ENCODE measurements at regions not wholly inside any gene's neighbourhood (a gene's known extent, or its start where the extent isn't known, plus 50 kb on each side); places are given as distances from the start of the nearest gene placed in this dataset.
"Not testable (repeated sequence)": the region's sequence is repeated elsewhere in the genome, so short reads cannot be mapped to it uniquely, and the experiment has no call there.

GRCh38 chr16:85240982-85241924 is 129.0 kb upstream of the CIBAR2 start:
- DNase-seq = no peak

DNA sequence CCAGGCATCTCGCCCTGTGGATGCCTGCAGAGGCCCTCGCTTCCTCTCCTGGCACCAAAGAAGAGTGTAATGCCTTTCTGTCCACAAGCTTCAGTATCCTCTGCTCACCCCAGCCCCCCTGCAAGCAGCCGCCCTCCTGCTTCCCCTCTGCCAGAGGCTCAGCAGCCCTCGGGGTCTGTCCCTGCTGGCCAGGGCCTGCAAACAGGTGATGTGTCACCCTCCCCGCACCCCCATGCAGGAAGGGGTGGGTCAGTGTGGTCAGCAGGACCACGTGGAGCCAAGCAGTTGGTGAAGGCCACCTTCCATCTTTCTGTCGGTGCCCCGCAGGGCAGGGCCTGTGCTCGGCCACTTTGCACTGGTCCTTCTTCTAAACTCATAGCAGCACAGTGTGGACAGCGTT is 129.9 kb upstream of the CIBAR2 start:
- no peak for DNase-seq

DNA sequence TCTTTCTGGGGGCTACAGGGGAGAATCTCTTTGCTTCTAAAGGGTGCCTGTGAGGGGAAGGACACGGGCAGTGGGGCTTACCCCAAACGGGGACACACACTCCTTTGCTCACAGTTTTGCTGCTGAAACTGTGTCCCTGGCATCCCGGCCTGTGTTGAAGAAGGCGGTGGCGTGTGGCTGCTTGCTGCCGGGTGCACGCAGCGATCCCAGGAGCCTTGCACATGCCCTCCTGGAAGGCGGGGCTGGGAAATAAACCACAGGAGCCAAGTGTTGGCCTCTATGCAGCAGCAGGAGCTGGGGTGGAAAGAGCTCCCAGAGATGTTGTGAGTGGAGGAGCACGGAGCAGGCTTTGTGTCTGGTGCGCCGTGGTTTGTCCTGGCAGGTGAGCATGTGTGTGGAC is 131.0 kb upstream of the CIBAR2 start:
- no peak for DNase-seq

- DNase-seq = not testable (repeated sequence)
Measured at GRCh38 chr16:85244452-85244851, 132.2 kb upstream of the CIBAR2 start.

DNA sequence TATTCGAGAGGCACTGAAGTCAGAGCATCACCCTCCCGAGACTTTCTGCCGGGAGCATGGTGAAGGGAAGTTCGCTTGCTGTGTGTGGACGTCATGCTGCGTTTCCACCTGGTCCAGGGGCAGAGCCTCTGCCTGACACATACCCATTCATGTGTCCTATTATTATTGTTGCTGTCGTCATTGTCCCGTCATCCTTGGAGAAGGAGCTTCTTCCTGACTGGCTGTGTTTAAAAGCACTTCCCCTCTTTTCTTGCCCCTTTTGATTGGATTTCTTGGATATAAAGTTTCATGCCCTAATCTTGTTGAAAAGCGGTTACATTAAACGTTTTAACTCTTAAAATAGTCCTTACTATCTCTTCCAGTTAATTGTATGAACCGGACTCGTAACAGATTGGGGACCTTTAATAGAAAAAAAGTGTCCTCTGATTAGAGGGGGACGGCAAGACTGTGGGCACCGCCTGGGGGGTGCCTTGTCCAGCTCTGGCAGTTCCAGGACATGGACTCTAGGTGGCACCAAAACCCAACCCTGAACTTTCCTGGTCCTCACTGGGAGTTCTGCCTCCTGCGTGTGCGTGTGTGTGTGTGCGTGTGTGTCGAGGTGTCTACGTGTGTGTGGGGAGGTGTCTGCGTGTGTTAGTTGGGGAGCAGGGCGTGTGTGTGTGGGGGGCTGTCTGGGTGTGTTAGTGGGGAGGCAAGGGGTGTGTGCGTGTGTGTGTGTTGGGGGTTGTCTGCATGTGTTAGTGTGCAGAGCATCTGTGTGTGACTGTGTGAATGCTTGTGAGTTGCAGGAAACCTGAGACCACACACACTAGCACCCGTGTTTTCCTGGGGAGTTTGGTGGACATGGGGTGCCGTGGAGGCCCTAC is 133.3 kb upstream of the CIBAR2 start:
- peak; percentile 28 to 50 for DNase-seq

- no peak for DNase-seq
Measured at GRCh38 chr16:85246473-85246872, 134.2 kb upstream of the CIBAR2 start.

GRCh38 chr16:85246973-85247372 is 134.7 kb upstream of the CIBAR2 start:
- no peak for DNase-seq

DNA sequence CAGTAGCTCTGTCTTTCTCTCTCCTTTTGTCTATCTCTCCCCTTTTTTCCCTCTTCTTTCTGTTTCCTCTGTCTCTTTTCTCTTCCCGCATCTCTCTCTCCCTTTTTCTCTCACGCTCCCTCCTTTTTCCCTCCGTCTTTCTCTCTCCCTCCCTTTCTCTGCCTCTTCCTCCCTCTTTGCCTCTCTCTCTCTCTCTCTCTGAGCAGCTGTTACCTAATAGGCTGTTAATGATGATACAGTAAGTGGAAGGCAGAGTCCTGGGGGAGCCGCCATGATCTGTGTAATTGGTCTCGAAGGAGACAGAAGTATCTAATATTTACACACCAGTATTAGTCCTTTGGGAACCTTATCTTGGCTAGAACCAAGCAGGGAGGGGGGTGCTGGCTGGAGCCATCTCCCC is 136.1 kb upstream of the CIBAR2 start:
- DNase-seq = no peak

DNA sequence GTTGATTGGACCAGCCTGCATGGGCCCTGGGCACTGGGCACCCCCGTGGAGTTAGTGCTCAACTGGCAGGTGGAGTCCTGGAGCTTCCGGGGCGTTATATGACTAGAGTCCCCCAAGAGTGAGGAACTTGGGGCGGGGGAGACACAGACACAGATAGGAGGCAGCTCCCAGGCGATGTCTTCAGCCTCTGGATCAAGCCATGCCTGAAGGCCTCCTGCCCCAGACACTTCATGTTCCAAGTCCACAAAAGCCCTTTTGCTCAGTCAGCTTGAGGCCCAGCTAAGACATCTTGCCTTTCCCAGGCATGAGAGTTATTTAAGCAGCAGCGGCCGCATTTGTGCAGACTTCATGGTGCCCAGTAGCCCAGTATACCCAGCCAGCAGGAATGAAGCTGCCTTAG is 136.6 kb upstream of the CIBAR2 start:
- DNase-seq = no peak

- DNase-seq = no peak
Measured at GRCh38 chr16:85249418-85250146, 137.3 kb upstream of the CIBAR2 start.

DNA sequence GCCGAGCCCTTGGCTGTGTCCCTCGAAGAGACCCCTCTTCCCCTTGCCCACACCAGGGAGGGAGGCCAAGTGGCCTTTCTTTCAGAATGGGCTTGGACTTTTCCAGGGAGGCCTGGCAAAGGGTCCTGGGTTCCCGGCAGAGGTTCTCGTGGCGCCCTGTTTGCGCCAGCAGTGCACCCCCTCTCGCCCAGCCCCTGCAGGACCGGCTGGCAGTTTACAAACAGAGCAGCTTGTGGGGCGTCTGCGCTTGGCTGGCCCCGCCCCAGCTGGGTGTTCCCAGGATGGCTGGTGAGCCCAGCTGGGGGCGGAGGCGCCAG is 137.8 kb upstream of the CIBAR2 start:
- no peak for DNase-seq

- DNase-seq = no peak
Measured at GRCh38 chr16:85250609-85251223, 138.4 kb upstream of the CIBAR2 start.

DNA sequence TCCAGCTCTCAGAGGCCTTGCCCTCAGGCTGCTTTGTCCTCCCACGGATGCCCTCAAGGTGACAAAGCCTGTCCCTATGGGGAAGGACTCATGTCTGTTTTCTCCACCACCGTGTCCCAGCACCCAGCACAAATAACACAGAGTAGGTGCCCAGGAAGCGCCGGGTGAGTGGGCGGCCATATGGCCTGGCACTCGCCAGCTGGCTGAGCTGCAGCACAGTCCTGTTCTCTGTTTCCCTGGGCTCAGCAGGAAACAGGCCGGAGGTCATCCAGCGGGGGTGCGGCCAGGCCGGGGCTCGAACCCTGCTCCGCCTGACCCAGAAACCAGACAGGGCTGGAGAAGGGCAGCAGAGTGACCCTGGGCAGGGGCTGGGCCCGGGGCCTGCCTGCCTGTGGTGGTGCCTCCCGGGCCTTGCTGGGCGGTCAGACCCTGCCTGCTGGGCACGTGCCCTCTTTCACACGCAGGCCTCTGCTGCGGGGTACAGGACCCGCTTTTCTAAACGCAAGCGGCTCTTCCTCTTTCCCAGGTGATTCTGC is 139.0 kb upstream of the CIBAR2 start:
- DNase-seq = no peak

DNA sequence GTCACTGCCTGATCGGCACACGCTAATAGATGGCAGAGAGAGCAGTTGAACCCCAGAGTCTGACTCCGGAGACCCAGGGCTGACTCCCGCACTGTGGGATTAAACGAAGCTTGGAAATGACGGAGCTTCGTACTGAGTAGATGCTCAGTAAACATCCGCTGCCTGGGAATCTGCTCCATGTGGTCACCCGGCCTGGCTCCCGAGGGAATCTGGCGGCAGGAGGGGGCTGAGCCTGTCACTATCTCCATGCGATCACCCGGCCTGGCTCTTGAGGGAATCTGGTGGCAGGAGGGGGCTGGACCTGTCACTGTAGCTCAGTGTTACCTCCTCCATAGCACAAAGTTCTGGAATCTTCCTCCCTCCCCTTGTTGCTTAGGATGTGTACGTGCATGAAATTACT is 139.7 kb upstream of the CIBAR2 start:
- DNase-seq = no peak

GRCh38 chr16:85252461-85252860 is 140.2 kb upstream of the CIBAR2 start:
- no peak for DNase-seq

GRCh38 chr16:85253084-85253941 is 141.0 kb upstream of the CIBAR2 start:
- peak; percentile 49 to 59 for DNase-seq

GRCh38 chr16:85254051-85254450 is 141.8 kb upstream of the CIBAR2 start:
- DNase-seq = no peak

DNA sequence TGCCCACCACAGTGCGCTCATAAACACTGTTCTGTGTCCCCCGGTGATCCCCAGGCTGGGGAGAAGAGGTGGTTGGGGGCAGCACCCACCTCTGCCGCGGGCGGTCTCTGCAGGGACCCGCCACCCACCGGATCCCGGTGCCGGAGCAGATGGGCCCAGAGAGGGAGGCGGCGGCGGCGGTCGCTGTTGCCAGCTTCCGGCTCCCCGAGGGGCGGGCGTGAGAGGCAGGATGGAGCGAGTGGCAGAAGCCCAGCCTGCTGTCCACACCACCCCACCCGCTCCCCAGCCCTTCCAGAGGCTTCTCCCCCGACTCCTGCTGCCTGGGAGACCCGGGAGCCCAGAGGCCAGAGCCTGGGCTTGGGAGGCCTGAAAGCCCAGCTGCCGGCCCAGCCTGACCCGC is 142.6 kb upstream of the CIBAR2 start:
- no peak for DNase-seq

- DNase-seq = no peak
Measured at GRCh38 chr16:85255777-85256176, 143.5 kb upstream of the CIBAR2 start.

GRCh38 chr16:85256190-85256739 is 144.0 kb upstream of the CIBAR2 start:
- no peak for DNase-seq

DNA sequence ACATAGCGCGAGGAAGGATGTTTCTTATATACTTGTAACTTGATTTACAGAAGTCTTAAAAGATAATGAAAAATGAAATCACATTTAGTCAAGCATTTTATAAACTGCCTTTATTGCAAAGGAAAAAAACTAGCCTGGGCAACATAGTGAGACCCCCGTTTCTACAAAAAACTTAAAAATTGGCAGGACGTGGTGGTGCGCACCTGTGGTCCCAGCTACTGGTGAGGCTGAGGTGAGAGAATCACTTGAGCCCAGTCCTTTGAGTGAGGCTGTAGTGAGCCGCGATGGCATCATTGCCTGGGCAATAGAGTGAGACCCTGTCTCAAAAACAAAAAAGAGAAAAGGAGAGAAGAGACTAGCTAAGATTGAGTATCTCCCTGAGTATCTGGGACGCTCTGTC is 145.2 kb upstream of the CIBAR2 start:
- no peak for DNase-seq

Measured in activated CD4-positive, alpha-beta T cell treated with anti-CD3 and anti-CD28 coated beads for 4 hours (primary cell).